Stimulated activated CD8-positive, alpha-beta memory T cell treated with anti-CD3 and anti-CD28 coated beads, Interleukin-12 subunit alpha, Interleukin-12 subunit beta, amount 100 ng/mL, for 1 hour (primary cell): ENCODE measurements at regions not wholly inside any gene's neighbourhood (a gene's known extent, or its start where the extent isn't known, plus 50 kb on each side); places are given as distances from the start of the nearest gene placed in this dataset.

ENCODE experiments used
- DNase-seq: peaks from one replicate; pipeline ENCODE4 v3.0.0-alpha.2; 2020; ENCODE audit warnings: low read depth

DNA sequence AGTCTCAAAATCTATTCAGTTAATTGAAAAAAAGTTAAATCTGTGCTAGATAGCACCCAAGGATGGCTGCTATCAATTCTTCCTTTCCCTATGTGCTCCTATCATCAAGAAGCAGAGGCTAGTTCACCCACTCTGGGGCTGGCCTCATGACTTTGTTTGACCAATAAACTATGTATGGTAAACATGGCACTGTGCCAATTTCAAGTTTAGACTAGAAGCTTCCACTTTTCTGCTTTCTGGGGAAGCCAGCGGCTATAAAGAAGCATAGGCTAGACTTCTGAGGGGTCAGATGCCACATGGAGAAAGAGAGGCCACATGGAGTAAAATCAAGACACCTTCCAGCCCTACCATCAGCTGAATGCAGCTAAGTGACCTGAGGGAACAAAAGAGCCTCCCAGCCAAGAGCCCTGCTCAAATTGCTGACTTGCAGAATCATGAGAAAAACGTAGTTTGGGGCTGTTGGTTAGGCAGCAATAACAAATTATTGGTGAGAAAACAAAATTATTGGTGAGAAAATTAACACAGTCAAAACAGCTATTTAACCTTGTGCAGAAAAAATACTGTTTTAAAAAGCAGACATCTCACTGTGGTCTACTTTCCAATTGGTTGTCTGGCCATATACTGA, 86.5 kb upstream of the SLC14A2 start:
- no peak for DNase-seq

- DNase-seq: no peak
These were observed 76.8 kb upstream of the SLC14A2 start for GRCh38 chr18:45538444-45538843.

GRCh38 chr18:45539491-45539891, 75.8 kb upstream of the SLC14A2 start:
- no peak for DNase-seq

DNA sequence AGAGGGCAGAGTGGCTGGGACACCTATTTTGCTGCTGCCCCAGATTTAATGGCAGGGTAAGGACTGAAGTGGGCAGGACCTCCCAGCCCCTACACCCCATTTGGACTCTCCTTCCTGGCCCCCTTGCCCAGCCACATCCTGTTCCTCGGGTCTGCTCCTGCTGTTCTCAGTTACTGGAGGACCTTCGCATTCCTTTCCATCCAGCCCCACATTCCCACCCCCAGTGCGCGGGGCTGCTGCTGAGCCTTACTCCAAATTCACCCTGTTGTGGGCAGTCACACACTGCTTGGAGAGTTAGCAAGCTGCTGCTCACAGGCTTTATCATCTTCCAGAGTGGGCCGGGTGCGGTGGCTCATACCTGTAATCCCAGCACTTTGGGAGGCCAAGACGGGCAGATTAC, 75.2 kb upstream of the SLC14A2 start:
- no peak for DNase-seq

DNA sequence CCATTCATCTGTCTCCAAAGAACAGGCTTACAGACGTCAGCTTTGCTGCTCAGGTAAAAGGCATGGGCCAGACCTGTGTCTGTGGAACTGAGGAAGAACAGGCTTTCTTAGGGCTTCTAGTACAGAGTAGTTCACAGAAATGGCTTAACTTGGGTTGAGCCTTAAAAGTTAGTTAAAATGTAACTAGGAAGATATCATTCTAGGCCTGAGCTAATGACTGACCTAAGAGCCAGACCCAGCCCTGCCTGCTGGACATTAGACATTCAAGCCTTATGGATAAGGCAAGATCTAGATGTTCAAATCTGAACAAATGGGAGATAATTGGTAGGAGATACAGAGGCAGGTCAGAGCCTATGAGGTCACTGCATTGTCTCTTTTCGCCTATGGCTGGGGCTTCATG, 73.9 kb upstream of the SLC14A2 start:
- DNase-seq: no peak

DNA sequence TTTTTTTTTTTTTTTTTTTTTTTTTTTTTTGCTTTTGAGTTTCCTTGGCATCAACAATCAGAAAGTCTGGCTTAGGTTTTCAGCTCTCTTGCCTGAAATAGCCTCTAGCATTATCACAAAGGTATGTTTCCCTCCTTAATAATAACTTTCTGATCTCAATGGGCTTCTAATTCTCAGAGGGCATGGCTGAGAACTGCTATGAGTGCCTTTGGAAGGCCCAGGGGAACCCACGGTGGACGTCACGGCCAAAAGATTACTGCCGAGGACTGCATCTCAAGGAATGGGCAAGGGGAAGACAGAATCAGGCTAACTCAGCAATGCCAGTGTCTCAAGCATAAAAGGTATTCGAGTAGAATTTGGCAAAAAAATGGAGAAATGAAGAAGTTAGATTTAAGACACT, 73.2 kb upstream of the SLC14A2 start:
- no peak for DNase-seq

GRCh38 chr18:45547910-45548309, 67.4 kb upstream of the SLC14A2 start:
- DNase-seq: no peak

GRCh38 chr18:45548614-45549013, 66.7 kb upstream of the SLC14A2 start:
- DNase-seq: no peak

GRCh38 chr18:45549290-45549689, 66.0 kb upstream of the SLC14A2 start:
- DNase-seq: no peak

DNA sequence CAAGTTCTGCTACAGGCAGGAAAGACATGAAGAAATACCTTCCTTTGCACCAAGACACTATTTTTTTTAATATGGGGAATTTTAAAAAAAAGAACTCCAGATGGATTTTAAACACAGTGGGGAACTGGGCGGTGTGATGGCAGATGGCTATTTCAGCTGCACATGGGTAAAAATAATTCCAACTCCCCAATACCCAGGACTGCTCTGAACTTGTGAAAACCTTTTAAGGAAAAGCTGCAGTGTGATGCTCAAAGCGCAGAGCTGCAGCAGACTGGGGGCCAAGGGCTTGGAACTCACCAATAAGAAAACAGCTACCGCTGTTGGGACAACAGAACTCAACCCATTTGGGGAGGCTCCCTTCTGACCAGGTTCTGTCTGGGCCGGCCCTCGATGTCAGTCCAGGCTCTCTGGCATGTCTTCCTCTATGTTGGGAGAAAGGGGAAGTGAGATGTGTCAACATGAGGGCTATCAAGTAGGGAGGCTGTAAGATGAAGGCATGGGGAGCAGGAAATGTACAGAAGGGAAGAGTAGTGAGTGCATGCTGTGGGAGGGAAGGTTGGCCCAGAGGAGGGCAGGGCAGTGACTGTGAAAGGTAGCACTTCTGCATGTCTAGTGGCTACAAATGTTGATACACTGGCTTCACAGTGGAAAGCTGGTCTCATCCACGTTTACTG, 64.0 kb upstream of the SLC14A2 start:
- no peak for DNase-seq

DNA sequence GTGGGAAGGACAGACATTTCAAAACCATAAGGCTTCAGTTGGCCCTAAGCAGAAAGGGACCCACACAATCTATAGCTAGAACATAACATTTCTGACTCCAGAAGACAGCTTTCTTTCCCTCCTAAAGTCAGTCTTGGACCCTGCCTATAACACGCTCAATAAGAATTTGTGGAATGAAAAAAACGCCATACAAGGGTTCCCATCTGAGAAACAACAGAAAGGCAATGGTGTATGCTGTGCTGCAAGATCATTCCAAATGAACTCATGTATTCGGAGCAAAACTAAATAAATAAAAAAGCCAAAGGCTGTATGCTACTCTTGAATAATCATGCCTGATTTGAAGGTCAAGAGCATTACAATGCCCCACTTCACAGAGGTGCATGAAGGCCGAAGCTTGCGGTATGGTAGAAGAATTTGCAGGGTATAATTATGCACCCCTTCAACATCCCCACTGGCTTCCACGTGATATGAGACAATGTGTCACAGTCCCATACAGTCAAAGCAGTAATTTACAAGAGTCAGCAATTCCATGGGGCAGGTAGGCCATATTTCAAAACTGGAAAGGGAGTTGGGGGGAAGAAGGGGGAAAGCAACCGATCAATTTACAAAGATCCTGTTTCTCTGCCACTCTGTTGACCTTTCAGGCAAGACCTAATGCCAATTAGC, 61.4 kb upstream of the SLC14A2 start:
- DNase-seq: no peak

GRCh38 chr18:45554389-45554737, 60.9 kb upstream of the SLC14A2 start:
- DNase-seq: no peak

GRCh38 chr18:45556222-45556621, 59.1 kb upstream of the SLC14A2 start:
- no peak for DNase-seq

GRCh38 chr18:45557287-45557686, 58.0 kb upstream of the SLC14A2 start:
- no peak for DNase-seq

DNA sequence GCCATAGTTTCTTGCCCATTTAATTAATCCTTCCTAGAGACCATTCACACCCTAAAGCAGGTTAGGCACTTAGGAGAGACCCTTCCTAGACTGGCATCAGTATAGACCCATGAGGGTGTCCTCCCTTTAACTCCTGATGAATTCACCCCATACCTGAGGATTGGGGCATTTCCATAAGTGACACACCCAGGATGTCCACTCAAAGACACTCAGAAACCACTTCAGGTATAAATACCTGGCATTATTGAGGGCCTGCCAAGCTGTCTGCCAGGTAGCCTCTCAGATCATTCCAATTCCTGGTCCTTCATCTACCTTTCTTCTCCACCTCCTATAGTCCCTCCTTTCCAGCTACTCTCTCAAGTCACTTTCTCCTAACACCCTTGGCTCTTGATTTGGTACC, 57.5 kb upstream of the SLC14A2 start:
- no peak for DNase-seq

- no peak for DNase-seq
These were observed 56.0 kb upstream of the SLC14A2 start for GRCh38 chr18:45559258-45559657.

- no peak for DNase-seq
These were observed 54.4 kb upstream of the SLC14A2 start for GRCh38 chr18:45560870-45561269.

DNA sequence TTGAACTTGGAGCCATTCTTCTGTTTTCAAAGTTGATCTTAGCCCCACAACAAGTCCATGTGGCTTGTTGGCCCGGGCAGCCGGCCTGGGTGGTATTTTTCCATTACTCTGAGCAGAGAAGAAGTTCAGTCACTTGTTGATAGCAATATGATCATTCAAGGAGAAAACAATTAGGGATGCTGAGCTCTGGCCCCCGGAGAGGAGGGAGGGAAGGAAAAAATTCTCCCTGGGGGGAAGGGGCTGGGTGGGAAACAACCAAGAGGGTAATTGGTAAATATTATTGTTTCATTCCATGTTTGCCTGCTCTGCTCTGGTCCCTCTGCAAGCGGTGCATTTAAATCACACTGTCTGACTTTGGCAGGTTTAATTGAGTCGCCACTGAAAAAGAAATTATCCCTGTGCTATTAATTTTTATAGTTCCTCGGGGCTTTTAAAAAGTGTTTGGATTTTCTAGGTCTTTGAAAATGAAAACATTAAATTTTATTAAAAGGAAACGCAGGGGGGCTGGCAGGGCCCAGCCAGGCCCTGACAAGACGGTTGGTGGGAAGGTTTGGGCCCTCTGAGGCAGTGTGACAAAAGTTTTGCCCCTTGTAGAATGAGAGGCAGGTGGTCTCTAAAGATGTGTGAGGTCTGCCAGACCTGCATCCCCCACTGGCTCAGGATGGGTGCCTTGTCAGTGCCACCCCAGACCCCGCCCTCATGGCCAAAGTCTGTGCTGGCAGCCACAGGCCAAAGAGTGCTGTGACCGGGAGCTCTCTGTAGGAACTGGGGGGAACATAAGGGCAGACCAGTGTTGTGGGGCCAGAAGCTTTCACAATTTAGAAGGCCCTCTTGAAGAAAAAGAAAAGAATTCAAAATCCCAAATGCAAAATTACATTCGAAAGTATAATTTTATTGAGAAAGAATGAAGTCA, 52.5 kb upstream of the SLC14A2 start:
- no peak for DNase-seq

GRCh38 chr18:45565280-45565970, 49.9 kb upstream of the SLC14A2 start:
- no peak for DNase-seq
